IMR-90 (cell line): ENCODE measurements at regions not wholly inside any gene's neighbourhood (a gene's known extent, or its start where the extent isn't known, plus 50 kb on each side); places are given as distances from the start of the nearest gene placed in this dataset.

Source experiments
- ATAC-seq: fragments of 200-7000 bp; cut with Tn5 transposase; 2 replicates; pipeline ENCODE4 v1.9.1; 2020; ENCODE audit warnings: low read depth, mild to moderate bottlenecking, moderate library complexity
- BruUV-seq: library from RNA; stranded (reverse); fragments of 400-500 nt; replicated peaks from 2 replicates; lab custom pipeline; 2021; lab: Mats Ljungman, UMichigan
- CTCF ChIA-PET: fragments of 300-600 bp; formaldehyde crosslinking; extraction: SDS; loops from one replicate; lab custom pipeline; 2021; ENCODE audit warnings: antibody characterized with exemption; lab: Yijun Ruan, JAX
- POLR2A ChIA-PET: fragments of 300-600 bp; sonication (Branson Sonifier 250); formaldehyde crosslinking; loops from one replicate; lab custom pipeline; 2022; ENCODE audit warnings: antibody characterized with exemption; ENCODE audit not compliant: unreplicated experiment; lab: Charles Lee
- DNase-seq: peaks from one replicate; pipeline ENCODE4 v3.0.0; 2013
- H2AFZ ChIP-seq: replicated peaks from 2 replicates; pipeline ENCODE3; 2013; ENCODE audit warnings: low read length, mild to moderate bottlenecking; ENCODE audit not compliant: poor library complexity
- H2AK5ac ChIP-seq: 2 replicates; pipeline ENCODE4 v1.6.1; 2013; ENCODE audit warnings: low read depth, low read length, inconsistent platforms
- H2AK9ac ChIP-seq: replicated peaks from 2 replicates; pipeline ENCODE3; 2013; ENCODE audit warnings: mild to moderate bottlenecking, low read depth, low read length, moderate library complexity; ENCODE audit not compliant: poor library complexity
- H2BK120ac ChIP-seq: 2 replicates; pipeline ENCODE4 v1.6.1; 2013; ENCODE audit warnings: low read depth, low read length, inconsistent platforms
- H2BK15ac ChIP-seq: 3 replicates; pipeline ENCODE4 v1.6.1; 2013; ENCODE audit warnings: low read depth, low read length, inconsistent platforms
- H2BK20ac ChIP-seq: 2 replicates; pipeline ENCODE4 v1.6.1; 2013; ENCODE audit warnings: low read depth, mild to moderate bottlenecking, inconsistent platforms, low read length, moderate library complexity
- H2BK5ac ChIP-seq: 2 replicates; pipeline ENCODE4 v1.6.1; 2013; ENCODE audit warnings: mild to moderate bottlenecking, low read depth, low read length, inconsistent platforms; ENCODE audit not compliant: poor library complexity, severe bottlenecking
- H3K14ac ChIP-seq: replicated peaks from 2 replicates; pipeline ENCODE4 v1.6.1; 2013; ENCODE audit warnings: low read depth, low read length, inconsistent platforms
- H3K18ac ChIP-seq: 2 replicates; pipeline ENCODE4 v1.6.1; 2013; ENCODE audit warnings: low read depth, low read length, control low read depth
- H3K23ac ChIP-seq: 2 replicates; pipeline ENCODE4 v1.6.1; 2013; ENCODE audit warnings: low read depth, low read length, inconsistent platforms
- H3K27ac ChIP-seq: 2 replicates; pipeline ENCODE4 v1.5.1; 2013; ENCODE audit warnings: mild to moderate bottlenecking, control low read depth, low read length; ENCODE audit not compliant: insufficient read depth
- H3K27me3 ChIP-seq: 2 replicates; pipeline ENCODE4 v1.6.1; 2013; ENCODE audit warnings: low read length; ENCODE audit not compliant: control insufficient read depth, insufficient read depth
- H3K36me3 ChIP-seq: 2 replicates; pipeline ENCODE4 v1.6.1; 2013; ENCODE audit warnings: low read length, mixed read lengths; ENCODE audit not compliant: control insufficient read depth, insufficient read depth
- H3K4ac ChIP-seq: 2 replicates; pipeline ENCODE4 v1.6.1; 2013; ENCODE audit warnings: low read depth, low read length, inconsistent platforms
- H3K4me1 ChIP-seq: 2 replicates; pipeline ENCODE4 v1.6.1; 2013; ENCODE audit warnings: low read length, mixed read lengths; ENCODE audit not compliant: control insufficient read depth, insufficient read depth
- H3K4me2 ChIP-seq: 2 replicates; pipeline ENCODE4 v1.6.1; 2013; ENCODE audit warnings: low read depth, mild to moderate bottlenecking, control low read depth, low read length, moderate library complexity
- H3K4me3 ChIP-seq: 2 replicates; pipeline ENCODE4 v1.5.1; 2013; ENCODE audit warnings: low read depth, mild to moderate bottlenecking, control low read depth, low read length, moderate library complexity; ENCODE audit not compliant: insufficient read depth
- H3K56ac ChIP-seq: 2 replicates; pipeline ENCODE4 v1.6.1; 2013; ENCODE audit warnings: low read length, inconsistent platforms; ENCODE audit not compliant: insufficient read depth; ENCODE audit errors: extremely low read depth
- H3K79me1 ChIP-seq, 2 experiments: 2 replicates each; pipeline ENCODE4 v1.6.1; 2013; ENCODE audit warnings: low read length in 2 of 2, inconsistent platforms in 1 of 2, low read depth in 1 of 2
- H3K9ac ChIP-seq: 2 replicates; pipeline ENCODE4 v1.6.1; 2013; ENCODE audit warnings: low read depth, low read length, control low read depth
- H3K9me1 ChIP-seq: 2 replicates; pipeline ENCODE4 v1.6.1; 2013; ENCODE audit warnings: low read length, inconsistent platforms; ENCODE audit not compliant: insufficient read depth
- H3K9me3 ChIP-seq: 2 replicates; pipeline ENCODE4 v1.6.1; 2013; ENCODE audit warnings: low read length; ENCODE audit not compliant: control insufficient read depth, insufficient read depth
- H4K20me1 ChIP-seq: 2 replicates; pipeline ENCODE4 v1.6.1; 2013; ENCODE audit warnings: low read length, inconsistent platforms; ENCODE audit not compliant: insufficient read depth
- H4K5ac ChIP-seq: 2 replicates; pipeline ENCODE4 v1.6.1; 2013; ENCODE audit warnings: mild to moderate bottlenecking, low read depth, low read length, control low read depth
- H4K8ac ChIP-seq, 2 experiments: 2 replicates each; pipeline ENCODE4 v1.6.1; 2013; ENCODE audit warnings: low read depth in 2 of 2, low read length in 2 of 2, control low read depth in 1 of 2, inconsistent platforms in 1 of 2
- H4K91ac ChIP-seq: 2 replicates; pipeline ENCODE4 v1.6.1; 2013; ENCODE audit warnings: low read depth, low read length, inconsistent platforms; ENCODE audit not compliant: insufficient read depth
- RCOR1 ChIP-seq: IDR thresholded peaks from 2 replicates; pipeline ENCODE4 v1.6.1; 2012; ENCODE audit warnings: mild to moderate bottlenecking, low read length, improper control_type of control experiment; ENCODE audit not compliant: insufficient replicate concordance
- WGBS, 2 experiments: methylation state at CpG; one replicate each; pipeline versions ENCODE4 v1.1.5 to v1.1.7; 2013; ENCODE audit warnings: missing lambda C conversion rate in 2 of 2; ENCODE audit not compliant: insufficient read length in 1 of 2; ENCODE audit errors: extremely low coverage in 2 of 2; 5-methylcytosine and 5-hydroxymethylcytosine counted together
- dilution Hi-C: fragments of 300-500 bp; cut with HindIII; formaldehyde crosslinking; loops from one replicate; pipeline ENCODE4 v1.14.3; 2018; ENCODE audit warnings: low sequenced_read_pairs; ENCODE audit not compliant: unreplicated experiment
- in situ Hi-C: fragments of 300-500 bp; cut with MboI; formaldehyde crosslinking; loops from 3 replicates; pipeline ENCODE4 v1.14.3; 2019; ENCODE audit warnings: low sequenced_read_pairs, inconsistent platforms, mixed read lengths
- intact Hi-C: fragments of 100-400 bp; cut with micrococcal nuclease; formaldehyde crosslinking; loops from 2 replicates; pipeline ENCODE4 v1.10.0; 2022

DNA sequence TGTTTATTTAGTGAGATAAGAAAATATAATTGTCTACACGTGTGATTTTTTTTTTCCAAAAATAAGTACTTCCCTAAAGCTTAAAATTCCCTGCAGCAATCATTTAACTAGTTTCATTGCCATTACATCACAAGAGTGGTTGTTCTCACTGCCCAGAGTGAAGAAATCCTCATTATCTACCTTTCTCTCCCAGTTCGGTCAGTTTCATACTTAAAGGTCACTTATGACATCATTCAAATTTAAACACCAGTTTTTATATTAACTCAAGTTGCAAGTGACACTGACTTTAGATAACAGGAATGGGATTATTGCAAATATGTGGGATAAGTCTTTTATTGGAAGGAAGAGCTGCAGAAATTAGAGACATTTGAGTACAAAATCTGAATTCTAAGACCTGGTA is 1699.8 kb upstream of the IGFBP7 start:
- H3K4ac ChIP-seq = no peak overlapping the region
- no peaks in the 10 kb centered on the region for H3K9me3 ChIP-seq
- no peak overlapping the region for H2AK9ac ChIP-seq
- in situ Hi-C loops (no loop called here), dilution Hi-C loops (no loop called here), intact Hi-C loops (loop anchor here (5.0 kb wide), 1 partner anchor 1108 kb away; no protein-coding TSS in a partner anchor)
- no peaks in the 10 kb centered on the region for H4K20me1 ChIP-seq
- H3K56ac ChIP-seq = no peak overlapping the region
- H2BK120ac ChIP-seq = no peak overlapping the region
- H4K5ac ChIP-seq = no peak overlapping the region
- no peaks in the 10 kb centered on the region for H3K4me1 ChIP-seq
- H2AFZ ChIP-seq = no peak overlapping the region
- H2BK20ac ChIP-seq = no peak overlapping the region
- no peak overlapping the region for H3K23ac ChIP-seq
- no peaks in the 10 kb centered on the region for H3K36me3 ChIP-seq
- H3K27ac ChIP-seq = no peak overlapping the region
- H4K91ac ChIP-seq = no peak overlapping the region
- H3K9ac ChIP-seq = no peak overlapping the region
- no peak overlapping the region for H2BK15ac ChIP-seq
- no peak overlapping the region for H2AK5ac ChIP-seq
- H4K8ac ChIP-seq = no peak overlapping the region
- no CpG with 5 or more reads among the region's 2 CpGs for WGBS, 2 experiments
- no peaks in the 10 kb centered on the region for H3K9me1 ChIP-seq
- ChIA-PET POLR2A (no interaction called here), CTCF (no interaction called here)
- H3K18ac ChIP-seq = no peak overlapping the region
- BruUV-seq = no TSS peak
- DNase-seq (no peak), ATAC-seq (no peak)
- H3K4me3 ChIP-seq = no peak overlapping the region
- no peak overlapping the region for H2BK5ac ChIP-seq
- H3K14ac ChIP-seq = no peak overlapping the region
- H3K79me1 ChIP-seq = no peaks in the 10 kb centered on the region
- no peaks in the 10 kb centered on the region for H3K27me3 ChIP-seq
- no peak overlapping the region for H3K4me2 ChIP-seq
- TF ChIP-seq RCOR1 = no peak
